ENCODE measurements at regions not wholly inside any gene's neighbourhood (a gene's known extent, or its start where the extent isn't known, plus 50 kb on each side); places are given as distances from the start of the nearest gene placed in this dataset.

- DNase-seq (ENCODE audit: low read depth in 4 of 4, low spot score in 3 of 4), result peak in 1 of 4 donors; percentile 8
These were observed 799.7 kb upstream of the ACVR2A start for GRCh38 chr2:147045113-147045512.

- no peak for DNase-seq (ENCODE audit: low read depth in 4 of 4, low spot score in 3 of 4)
These were observed 803.7 kb upstream of the ACVR2A start for GRCh38 chr2:147041121-147041494.

- DNase-seq (ENCODE audit: low read depth in 4 of 4, low spot score in 3 of 4), result no peak
These were observed 804.3 kb upstream of the ACVR2A start for GRCh38 chr2:147040298-147041120.

GRCh38 chr2:147037048-147037447 is 807.8 kb upstream of the ACVR2A start:
- DNase-seq (ENCODE audit: low read depth in 4 of 4, low spot score in 3 of 4), result no peak

GRCh38 chr2:147033044-147033443 is 811.8 kb upstream of the ACVR2A start:
- DNase-seq (ENCODE audit: low read depth in 4 of 4, low spot score in 3 of 4), result no peak

- no peak for DNase-seq (ENCODE audit: low read depth in 4 of 4, low spot score in 3 of 4)
These were observed 812.9 kb upstream of the ACVR2A start for GRCh38 chr2:147031897-147032296.

- peak in 3 of 4 donors; percentile 14 to 45 (median 16) for DNase-seq (ENCODE audit: low read depth in 4 of 4, low spot score in 3 of 4)
These were observed 813.7 kb upstream of the ACVR2A start for GRCh38 chr2:147030966-147031720.

- DNase-seq (ENCODE audit: low read depth in 4 of 4, low spot score in 3 of 4), result no peak
These were observed 817.4 kb upstream of the ACVR2A start for GRCh38 chr2:147027436-147027835.

- DNase-seq (ENCODE audit: low read depth in 4 of 4, low spot score in 3 of 4), result no peak
These were observed 818.0 kb upstream of the ACVR2A start for GRCh38 chr2:147026664-147027295.

GRCh38 chr2:147025646-147026585 is 818.9 kb upstream of the ACVR2A start:
- no peak for DNase-seq (ENCODE audit: low read depth in 4 of 4, low spot score in 3 of 4)

- DNase-seq (ENCODE audit: low read depth in 4 of 4, low spot score in 3 of 4), result no peak
These were observed 825.5 kb upstream of the ACVR2A start for GRCh38 chr2:147019311-147019710.

GRCh38 chr2:147017951-147018645 is 826.7 kb upstream of the ACVR2A start:
- no peak for DNase-seq (ENCODE audit: low read depth in 4 of 4, low spot score in 3 of 4)

GRCh38 chr2:147016181-147016580 is 828.6 kb upstream of the ACVR2A start:
- DNase-seq (ENCODE audit: low read depth in 4 of 4, low spot score in 3 of 4), result no peak

- no peak for DNase-seq (ENCODE audit: low read depth in 4 of 4, low spot score in 3 of 4)
These were observed 829.2 kb upstream of the ACVR2A start for GRCh38 chr2:147015591-147015990.

GRCh38 chr2:147013696-147014392 is 831.0 kb upstream of the ACVR2A start:
- no peak for DNase-seq (ENCODE audit: low read depth in 4 of 4, low spot score in 3 of 4)

- DNase-seq (ENCODE audit: low read depth in 4 of 4, low spot score in 3 of 4), result no peak
These were observed 836.3 kb upstream of the ACVR2A start for GRCh38 chr2:147008481-147008880.

- DNase-seq (ENCODE audit: low read depth in 4 of 4, low spot score in 3 of 4), result no peak
These were observed 838.1 kb upstream of the ACVR2A start for GRCh38 chr2:147006736-147007141.

GRCh38 chr2:147003081-147003480 is 841.7 kb upstream of the ACVR2A start:
- DNase-seq (ENCODE audit: low read depth in 4 of 4, low spot score in 3 of 4), result no peak

GRCh38 chr2:147002256-147002655 is 842.6 kb upstream of the ACVR2A start:
- DNase-seq (ENCODE audit: low read depth in 4 of 4, low spot score in 3 of 4), result no peak
